SK-N-SH (cell line): ENCODE measurements at regions not wholly inside any gene's neighbourhood (a gene's known extent, or its start where the extent isn't known, plus 50 kb on each side); places are given as distances from the start of the nearest gene placed in this dataset.

Source experiments
- POLR2AphosphoS5 ChIP-seq: IDR thresholded peaks from 2 replicates; pipeline ENCODE4 v1.6.1; 2012; ENCODE audit warnings: low read depth, low read length
- SMC3 ChIP-seq: IDR thresholded peaks from 2 replicates; pipeline ENCODE4 v1.6.1; 2012; ENCODE audit warnings: low read depth, low read length, improper control_type of control experiment
- TF ChIP-seq, protein P1 (sequence below): IDR thresholded peaks from 2 replicates; pipeline ENCODE4 v1.4.0; 2012; ENCODE audit warnings: low read depth, borderline replicate concordance

GRCh38 chr16:65884018-65884417, 482.5 kb upstream of the CDH5 start:
- TF ChIP-seq SMC3 (no peak), POLR2AphosphoS5 (no peak)
- TF ChIP-seq, protein P1, sequence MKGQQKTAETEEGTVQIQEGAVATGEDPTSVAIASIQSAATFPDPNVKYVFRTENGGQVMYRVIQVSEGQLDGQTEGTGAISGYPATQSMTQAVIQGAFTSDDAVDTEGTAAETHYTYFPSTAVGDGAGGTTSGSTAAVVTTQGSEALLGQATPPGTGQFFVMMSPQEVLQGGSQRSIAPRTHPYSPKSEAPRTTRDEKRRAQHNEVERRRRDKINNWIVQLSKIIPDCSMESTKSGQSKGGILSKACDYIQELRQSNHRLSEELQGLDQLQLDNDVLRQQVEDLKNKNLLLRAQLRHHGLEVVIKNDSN = no peak
